ENCODE measurements at regions not wholly inside any gene's neighbourhood (a gene's known extent, or its start where the extent isn't known, plus 50 kb on each side); places are given as distances from the start of the nearest gene placed in this dataset.

DNA sequence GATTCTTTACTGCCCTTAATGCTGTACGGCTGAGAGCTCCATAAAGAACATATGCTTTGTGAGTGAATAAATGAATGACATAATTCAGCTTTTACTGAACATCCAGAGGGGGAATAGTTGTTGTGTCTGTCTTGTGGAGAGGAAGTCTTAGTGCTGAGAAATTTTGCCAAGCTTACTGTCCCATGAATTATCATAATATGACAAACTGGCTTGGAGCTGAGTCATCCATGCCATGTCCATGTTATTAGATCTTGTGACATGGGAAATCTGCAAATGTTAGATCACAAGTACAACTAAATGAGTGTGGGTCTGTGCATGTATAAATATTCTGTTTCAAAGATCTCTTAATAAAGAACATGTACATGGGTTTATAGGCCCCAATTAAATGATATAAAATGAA lies 350.4 kb downstream of the BMP4 start:
- TF ChIP-seq NRF1 (IDR thresholded peaks at IDR 0.05; ENCODE audit: low read depth, low read length) = no peak
- TF ChIP-seq, protein P1, sequence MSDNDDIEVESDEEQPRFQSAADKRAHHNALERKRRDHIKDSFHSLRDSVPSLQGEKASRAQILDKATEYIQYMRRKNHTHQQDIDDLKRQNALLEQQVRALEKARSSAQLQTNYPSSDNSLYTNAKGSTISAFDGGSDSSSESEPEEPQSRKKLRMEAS (IDR thresholded peaks at IDR 0.05; ENCODE audit: low read depth) = no peak
- TF ChIP-seq EZH2phosphoT487 (IDR thresholded peaks at IDR 0.05; ENCODE audit: borderline replicate concordance, low read depth) = no peak
